DND-41 (cell line): ENCODE measurements at regions not wholly inside any gene's neighbourhood (a gene's known extent, or its start where the extent isn't known, plus 50 kb on each side); places are given as distances from the start of the nearest gene placed in this dataset.
A peak's percentile ranks its signal among the peaks of the same experiment; 100 is the strongest.

Experiments used
- ATAC-seq: fragments of 200-7000 bp; cut with Tn5 transposase; 3 replicates; pipeline ENCODE4 v1.9.1; 2021; ENCODE audit warnings: low read depth; ENCODE audit not compliant: insufficient read depth
- DNase-seq: peaks from one replicate; pipeline ENCODE4 v3.0.0-alpha.2; 2020
- H2AFZ ChIP-seq: 2 replicates; pipeline ENCODE4 v1.6.0; 2012; ENCODE audit warnings: low read depth, low read length
- H3K27ac ChIP-seq: 2 replicates; pipeline ENCODE4 v1.5.1; 2012; ENCODE audit warnings: low read length, inconsistent platforms
- H3K27me3 ChIP-seq: fragments of 200-600 bp; sonication (generic); 2 replicates; pipeline ENCODE4 v1.6.0; 2012; ENCODE audit warnings: low read length, mild to moderate bottlenecking, inconsistent platforms; ENCODE audit not compliant: insufficient read depth, poor library complexity
- H3K36me3 ChIP-seq: 2 replicates; pipeline ENCODE4 v1.5.1; 2012; ENCODE audit warnings: low read length, inconsistent platforms; ENCODE audit not compliant: insufficient read depth
- H3K4me1 ChIP-seq: 2 replicates; pipeline ENCODE4 v1.5.1; 2012; ENCODE audit warnings: mild to moderate bottlenecking, low read length; ENCODE audit not compliant: insufficient read depth
- H3K4me2 ChIP-seq: 2 replicates; pipeline ENCODE4 v1.6.0; 2012; ENCODE audit warnings: mild to moderate bottlenecking, moderate library complexity, low read length, inconsistent platforms; ENCODE audit not compliant: insufficient read depth
- H3K4me3 ChIP-seq, 2 experiments: fragments of 200-600 bp in 1 of 2; shearing (Covaris generic) in 1 of 2; 2 replicates each; pipeline ENCODE4 v1.5.1; 2012 to 2016; ENCODE audit warnings: inconsistent platforms in 2 of 2, low read length in 2 of 2, mild to moderate bottlenecking in 2 of 2, low read depth in 1 of 2, moderate library complexity in 1 of 2
- H3K79me2 ChIP-seq: 2 replicates; pipeline ENCODE4 v1.6.0; 2012; ENCODE audit warnings: low read length, inconsistent platforms; ENCODE audit not compliant: insufficient read depth
- H3K9ac ChIP-seq: 2 replicates; pipeline ENCODE4 v1.6.0; 2012; ENCODE audit warnings: low read depth, mild to moderate bottlenecking, inconsistent platforms, low read length, moderate library complexity
- H3K9me3 ChIP-seq: 2 replicates; pipeline ENCODE4 v1.5.1; 2012; ENCODE audit warnings: low read length, moderate library complexity, mild to moderate bottlenecking, inconsistent platforms; ENCODE audit not compliant: insufficient read depth, severe bottlenecking
- H4K20me1 ChIP-seq: 2 replicates; pipeline ENCODE4 v1.6.0; 2012; ENCODE audit warnings: low read length; ENCODE audit not compliant: insufficient read depth
- EZH2 ChIP-seq: IDR thresholded peaks from 3 replicates; pipeline ENCODE4 v1.6.1; 2012; ENCODE audit warnings: borderline replicate concordance, low read depth, mild to moderate bottlenecking, moderate library complexity, low read length, inconsistent platforms; ENCODE audit not compliant: severe bottlenecking
- TF ChIP-seq, protein P1 (sequence below): IDR thresholded peaks from 2 replicates; pipeline ENCODE4 v1.5.1; 2012; ENCODE audit warnings: borderline replicate concordance, low read length, moderate library complexity, mild to moderate bottlenecking; ENCODE audit not compliant: poor library complexity, severe bottlenecking; ENCODE audit errors: extremely low read depth

DNA sequence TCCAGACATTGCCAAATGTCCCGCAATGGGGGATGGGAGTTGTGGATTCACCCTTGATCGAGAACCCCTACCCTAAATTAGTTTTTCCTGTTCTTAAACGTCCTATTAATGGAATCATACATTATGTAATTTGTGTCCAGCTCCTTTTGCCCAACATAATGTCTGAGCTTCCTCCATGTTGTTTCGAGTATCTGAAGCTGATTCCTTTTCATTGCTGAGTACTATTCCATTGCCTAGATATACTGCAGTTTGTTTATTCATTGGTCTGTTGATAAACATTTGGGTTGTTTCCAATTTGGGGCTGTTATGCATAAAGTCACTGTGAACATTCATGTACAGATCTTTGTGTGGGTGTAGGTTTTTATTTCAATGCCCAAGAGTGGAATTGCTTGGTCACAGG lies 251.3 kb downstream of the BCOR start:
- Histone ChIP-seq H2AFZ (no peak overlapping the region), H3K4me2 (no peak overlapping the region), H3K79me2 (no peaks in the 10 kb centered on the region), H3K27ac (no peak overlapping the region), H3K9ac (no peak overlapping the region), H3K9me3 (no peaks in the 10 kb centered on the region), H3K4me1 (peaks cover 16% of the 10 kb centered on the region), H3K4me3 (no peak overlapping the region), H3K27me3 (no peaks in the 10 kb centered on the region), H4K20me1 (no peaks in the 10 kb centered on the region), H3K36me3 (no peaks in the 10 kb centered on the region)
- ATAC-seq (no peak), DNase-seq (no peak)
- TF ChIP-seq, protein P1, sequence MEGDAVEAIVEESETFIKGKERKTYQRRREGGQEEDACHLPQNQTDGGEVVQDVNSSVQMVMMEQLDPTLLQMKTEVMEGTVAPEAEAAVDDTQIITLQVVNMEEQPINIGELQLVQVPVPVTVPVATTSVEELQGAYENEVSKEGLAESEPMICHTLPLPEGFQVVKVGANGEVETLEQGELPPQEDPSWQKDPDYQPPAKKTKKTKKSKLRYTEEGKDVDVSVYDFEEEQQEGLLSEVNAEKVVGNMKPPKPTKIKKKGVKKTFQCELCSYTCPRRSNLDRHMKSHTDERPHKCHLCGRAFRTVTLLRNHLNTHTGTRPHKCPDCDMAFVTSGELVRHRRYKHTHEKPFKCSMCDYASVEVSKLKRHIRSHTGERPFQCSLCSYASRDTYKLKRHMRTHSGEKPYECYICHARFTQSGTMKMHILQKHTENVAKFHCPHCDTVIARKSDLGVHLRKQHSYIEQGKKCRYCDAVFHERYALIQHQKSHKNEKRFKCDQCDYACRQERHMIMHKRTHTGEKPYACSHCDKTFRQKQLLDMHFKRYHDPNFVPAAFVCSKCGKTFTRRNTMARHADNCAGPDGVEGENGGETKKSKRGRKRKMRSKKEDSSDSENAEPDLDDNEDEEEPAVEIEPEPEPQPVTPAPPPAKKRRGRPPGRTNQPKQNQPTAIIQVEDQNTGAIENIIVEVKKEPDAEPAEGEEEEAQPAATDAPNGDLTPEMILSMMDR = no peak
- TF ChIP-seq EZH2 = no peak

DNA sequence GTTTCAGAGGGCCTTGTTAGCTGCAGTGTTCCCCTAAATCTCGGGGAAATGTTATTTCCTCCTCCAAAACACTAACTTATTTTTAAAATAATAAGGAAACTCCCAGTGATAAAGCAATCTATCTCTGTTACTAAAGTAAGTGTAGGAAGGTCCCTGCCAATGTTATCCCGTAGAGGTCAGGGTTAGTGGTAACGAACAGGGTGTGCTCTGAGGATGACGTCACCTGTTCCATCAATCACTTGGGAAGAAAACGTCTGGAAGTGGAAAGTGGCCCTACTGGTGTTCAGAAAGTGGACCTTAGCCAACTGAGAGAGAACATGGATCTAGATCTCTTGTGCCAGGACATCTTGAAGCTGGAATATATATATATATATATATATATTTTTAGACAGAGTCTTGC lies 249.5 kb downstream of the BCOR start:
- Histone ChIP-seq H3K27me3 (no peaks in the 10 kb centered on the region), H4K20me1 (no peaks in the 10 kb centered on the region), H3K4me3 (no peak overlapping the region), H3K4me2 (no peak overlapping the region), H3K79me2 (no peaks in the 10 kb centered on the region), H3K9ac (no peak overlapping the region), H3K4me1 (peaks cover 32% of the 10 kb centered on the region), H2AFZ (no peak overlapping the region), H3K9me3 (no peaks in the 10 kb centered on the region), H3K27ac (no peak overlapping the region), H3K36me3 (no peaks in the 10 kb centered on the region)
- TF ChIP-seq, protein P1 = no peak
- ATAC-seq (no peak), DNase-seq (no peak)

DNA sequence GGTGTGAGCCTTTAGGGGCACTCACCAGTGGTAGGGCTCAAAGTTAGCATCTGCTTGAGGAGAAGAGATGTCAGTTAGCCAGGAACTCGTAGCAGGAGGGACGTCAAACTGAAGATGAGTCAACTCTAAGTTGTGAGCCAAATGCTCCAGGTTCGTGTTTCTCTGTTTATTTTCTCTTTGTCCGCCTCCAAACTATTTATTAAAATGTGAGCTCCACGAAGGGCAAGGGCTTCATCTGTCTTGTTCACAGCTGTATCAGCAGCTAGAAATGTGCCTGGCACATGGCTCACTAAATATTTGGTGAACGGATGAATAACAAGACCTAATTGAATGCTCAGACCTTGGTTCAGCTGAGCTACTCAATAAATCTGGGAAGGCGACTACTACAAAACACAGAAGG lies 248.9 kb downstream of the BCOR start:
- H3K4me2 ChIP-seq = no peak overlapping the region
- no peak for DNase-seq
- H3K27me3 ChIP-seq = no peaks in the 10 kb centered on the region
- H3K79me2 ChIP-seq = no peaks in the 10 kb centered on the region
- no peak for TF ChIP-seq EZH2
- TF ChIP-seq, protein P1 = no peak
- H3K4me3 ChIP-seq = no peak overlapping the region
- no peaks in the 10 kb centered on the region for H4K20me1 ChIP-seq
- H3K27ac ChIP-seq = peak overlapping the region; percentile 20; the same call in 1 of the 2 replicates
- no peak overlapping the region for H2AFZ ChIP-seq
- ATAC-seq = no peak
- H3K36me3 ChIP-seq = no peaks in the 10 kb centered on the region
- peaks cover 38% of the 10 kb centered on the region for H3K4me1 ChIP-seq
- H3K9me3 ChIP-seq = no peaks in the 10 kb centered on the region
- no peak overlapping the region for H3K9ac ChIP-seq

DNA sequence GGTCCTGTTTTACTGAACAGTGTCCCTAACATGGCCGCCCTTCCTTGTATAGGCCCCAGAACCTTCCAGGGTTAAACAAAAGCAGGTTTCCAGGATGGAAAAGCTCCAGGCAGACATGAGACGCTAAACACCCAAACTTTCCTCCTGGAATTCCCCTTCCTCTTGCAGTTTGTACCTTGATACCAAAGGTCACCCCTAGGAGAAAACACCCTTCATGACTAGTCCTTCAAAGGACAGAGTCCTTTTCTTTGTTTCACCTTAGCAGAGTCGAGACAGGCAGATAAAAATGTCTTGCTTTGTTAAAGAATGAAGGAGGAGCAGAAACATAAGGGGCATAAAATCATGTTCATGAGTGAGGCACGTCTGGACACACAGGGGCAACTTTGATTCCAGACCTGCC lies 247.5 kb downstream of the BCOR start:
- H3K4me2 ChIP-seq = peak overlapping the region; percentile 36
- no peaks in the 10 kb centered on the region for H3K9me3 ChIP-seq
- DNase-seq (no peak), ATAC-seq (no peak)
- no peak overlapping the region for H3K4me3 ChIP-seq
- H3K36me3 ChIP-seq = no peaks in the 10 kb centered on the region
- no peaks in the 10 kb centered on the region for H4K20me1 ChIP-seq
- H3K79me2 ChIP-seq = no peaks in the 10 kb centered on the region
- H3K27ac ChIP-seq = peak overlapping the region; percentile 80
- no peak overlapping the region for H2AFZ ChIP-seq
- H3K9ac ChIP-seq = peak overlapping the region; percentile 28; the same call in 1 of the 2 replicates
- TF ChIP-seq, protein P1 = no peak
- no peak for TF ChIP-seq EZH2
- H3K4me1 ChIP-seq = peaks cover 51% of the 10 kb centered on the region
- H3K27me3 ChIP-seq = no peaks in the 10 kb centered on the region
